GM23248 (cell line): ENCODE measurements at regions not wholly inside any gene's neighbourhood (a gene's known extent, or its start where the extent isn't known, plus 50 kb on each side); places are given as distances from the start of the nearest gene placed in this dataset.

Source experiments
- DNase-seq: peaks from one replicate; pipeline ENCODE4 v3.0.0-alpha.2; 2015
- H2AFZ ChIP-seq: fragments of 200-600 bp; sonication (generic); 2 replicates; pipeline ENCODE4 v1.6.1; 2016; ENCODE audit warnings: antibody characterized with exemption
- H3F3A ChIP-seq: fragments of 200-600 bp; sonication (generic); 2 replicates; pipeline ENCODE4 v1.6.1; 2016; ENCODE audit warnings: mild to moderate bottlenecking, antibody characterized with exemption, mixed run types; ENCODE audit not compliant: insufficient read depth
- H3K27ac ChIP-seq: fragments of 200-600 bp; sonication (generic); 2 replicates; pipeline ENCODE4 v1.5.1; 2016; ENCODE audit warnings: mild to moderate bottlenecking
- H3K27me3 ChIP-seq: fragments of 200-600 bp; sonication (generic); replicated peaks from 2 replicates; pipeline ENCODE4 v1.6.1; 2016; ENCODE audit warnings: mild to moderate bottlenecking; ENCODE audit not compliant: insufficient read depth
- H3K36me3 ChIP-seq: fragments of 200-600 bp; sonication (generic); 2 replicates; pipeline ENCODE4 v1.6.1; 2016; ENCODE audit warnings: low read depth, mild to moderate bottlenecking
- H3K4me1 ChIP-seq: fragments of 200-600 bp; sonication (generic); 2 replicates; pipeline ENCODE4 v1.6.1; 2016; ENCODE audit warnings: mild to moderate bottlenecking; ENCODE audit not compliant: insufficient read depth
- H3K4me2 ChIP-seq: fragments of 200-600 bp; sonication (generic); one replicate; pipeline ENCODE4 v1.6.1; 2016; ENCODE audit warnings: mild to moderate bottlenecking; ENCODE audit not compliant: unreplicated experiment
- H3K4me3 ChIP-seq: fragments of 200-600 bp; sonication (generic); 2 replicates; pipeline ENCODE4 v1.5.1; 2016; ENCODE audit warnings: mild to moderate bottlenecking
- H3K79me2 ChIP-seq: fragments of 200-600 bp; sonication (generic); 2 replicates; pipeline ENCODE4 v1.6.1; 2016; ENCODE audit warnings: mild to moderate bottlenecking; ENCODE audit not compliant: insufficient read depth
- H3K9ac ChIP-seq: fragments of 200-600 bp; sonication (generic); 2 replicates; pipeline ENCODE4 v1.6.1; 2016; ENCODE audit warnings: mild to moderate bottlenecking
- H3K9me2 ChIP-seq: fragments of 200-600 bp; sonication (generic); 2 replicates; pipeline ENCODE4 v1.6.1; 2016; ENCODE audit warnings: mixed run types, mild to moderate bottlenecking, moderate library complexity; ENCODE audit not compliant: insufficient read depth
- H3K9me3 ChIP-seq: fragments of 200-600 bp; sonication (generic); one replicate; pipeline ENCODE4 v1.6.1; 2017; ENCODE audit warnings: low read depth
- H4K20me1 ChIP-seq: fragments of 200-600 bp; sonication (generic); 2 replicates; pipeline ENCODE4 v1.6.0; 2016; ENCODE audit not compliant: insufficient read depth
- EZH2 ChIP-seq: fragments of 200-600 bp; sonication (generic); IDR thresholded peaks from 2 replicates; pipeline ENCODE4 v1.6.1; 2018; ENCODE audit warnings: antibody characterized with exemption, mild to moderate bottlenecking; ENCODE audit not compliant: insufficient read depth, poor library complexity, severe bottlenecking
- EZH2phosphoT487 ChIP-seq: fragments of 200-600 bp; sonication (generic); IDR thresholded peaks from 2 replicates; pipeline ENCODE4 v1.6.1; 2018; ENCODE audit warnings: antibody characterized with exemption, moderate library complexity, mild to moderate bottlenecking, low read depth; ENCODE audit not compliant: insufficient read depth
- WGBS, 2 experiments: methylation state at CpG; one replicate each; pipeline ENCODE4 v1.1.6; 2015 to 2017; ENCODE audit warnings: low lambda C conversion rate in 2 of 2, low coverage in 1 of 2; ENCODE audit errors: missing lambda C conversion rate in 2 of 2; 5-methylcytosine and 5-hydroxymethylcytosine counted together
- in situ Hi-C: fragments of 300-500 bp; cut with MboI; formaldehyde crosslinking; loops from 2 replicates; pipeline ENCODE4 v1.15.0; 2020

DNA sequence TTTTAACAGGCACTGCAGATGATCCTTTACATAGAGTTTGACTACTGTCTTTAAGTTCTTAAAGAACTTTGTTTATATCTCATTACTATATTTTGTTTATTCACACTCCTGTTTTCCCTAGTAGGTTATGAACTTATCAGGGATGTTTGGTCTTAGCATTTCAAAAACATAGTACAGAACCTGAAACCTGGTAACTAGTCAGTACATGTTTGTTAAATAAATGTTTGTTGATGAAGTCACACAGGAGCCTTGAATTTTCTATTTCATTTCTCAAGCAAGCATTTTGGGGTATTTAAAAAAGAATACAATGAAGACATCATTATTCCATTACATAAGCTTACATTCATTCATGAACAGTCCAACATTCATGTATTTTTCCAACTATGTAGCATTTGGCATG is 280.3 kb upstream of the ZSWIM2 start:
- Histone ChIP-seq H2AFZ (no peak overlapping the region), H3K4me3 (no peak overlapping the region), H4K20me1 (no peaks in the 10 kb centered on the region), H3K4me2 (no peak overlapping the region), H3K9ac (no peak overlapping the region), H3F3A (no peaks in the 10 kb centered on the region), H3K27me3 (no peaks in the 10 kb centered on the region), H3K36me3 (no peaks in the 10 kb centered on the region), H3K9me2 (no peaks in the 10 kb centered on the region), H3K27ac (no peak overlapping the region), H3K4me1 (no peaks in the 10 kb centered on the region), H3K79me2 (no peaks in the 10 kb centered on the region), H3K9me3 (no peaks in the 10 kb centered on the region)
- no peak for DNase-seq
- TF ChIP-seq EZH2phosphoT487, result no peak
- TF ChIP-seq EZH2, result no peak
- in situ Hi-C loops, result no loop called here

DNA sequence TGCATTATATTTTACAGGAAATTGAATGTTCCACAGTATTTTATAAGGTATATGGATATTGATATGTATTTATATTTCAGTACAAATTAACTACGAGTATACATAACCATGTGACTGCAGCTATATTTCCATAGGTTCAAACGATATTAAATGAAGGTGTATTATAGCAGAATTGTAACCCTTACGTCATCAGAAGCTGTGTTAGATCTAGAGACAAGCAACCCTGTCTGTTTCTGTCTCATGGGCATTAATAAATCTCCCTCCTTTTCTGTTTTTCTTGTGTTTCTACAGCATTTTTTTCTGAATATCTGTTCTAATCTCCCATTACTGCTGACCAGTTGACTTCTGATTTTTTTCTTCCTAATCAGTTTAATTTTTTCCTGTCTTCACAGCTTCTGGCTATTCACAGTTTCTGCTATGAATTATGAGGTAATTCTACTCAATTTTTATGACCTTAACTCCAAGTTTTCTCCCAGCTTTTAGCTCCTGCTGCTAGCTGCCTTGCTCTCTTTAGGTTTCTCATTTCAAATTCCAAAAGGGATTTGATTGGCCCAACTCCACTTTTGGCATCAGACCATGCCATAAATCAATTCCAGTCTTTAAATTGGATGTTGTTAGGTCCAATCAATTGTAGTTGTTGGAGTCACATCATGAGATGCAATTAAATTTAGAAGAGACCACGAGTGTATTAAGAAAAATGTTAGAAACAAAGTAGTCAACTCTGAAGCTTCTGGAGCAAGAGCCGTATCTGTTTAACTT is 277.5 kb upstream of the ZSWIM2 start:
- H3K36me3 ChIP-seq, result no peaks in the 10 kb centered on the region
- H3K4me1 ChIP-seq, result no peaks in the 10 kb centered on the region
- no peaks in the 10 kb centered on the region for H3F3A ChIP-seq
- H3K4me3 ChIP-seq, result no peak overlapping the region
- no peak overlapping the region for H3K27ac ChIP-seq
- TF ChIP-seq EZH2phosphoT487 (no peak), EZH2 (no peak)
- H3K9me2 ChIP-seq, result no peaks in the 10 kb centered on the region
- no peak for DNase-seq
- H3K79me2 ChIP-seq, result no peaks in the 10 kb centered on the region
- H3K27me3 ChIP-seq, result no peaks in the 10 kb centered on the region
- no peaks in the 10 kb centered on the region for H4K20me1 ChIP-seq
- 38 to 50% methylated on average over 5 of the region's 5 CpGs for WGBS, 2 experiments
- no peak overlapping the region for H3K9ac ChIP-seq
- H3K4me2 ChIP-seq, result no peak overlapping the region
- H2AFZ ChIP-seq, result no peak overlapping the region
- H3K9me3 ChIP-seq, result no peaks in the 10 kb centered on the region
- in situ Hi-C loops, result no loop called here

- TF ChIP-seq EZH2phosphoT487, result no peak
- TF ChIP-seq EZH2, result no peak
- in situ Hi-C loops, result no loop called here
- no peaks in the 10 kb centered on the region for H3K36me3 ChIP-seq
- H3K9me2 ChIP-seq, result no peaks in the 10 kb centered on the region
- H3K27ac ChIP-seq, result no peak overlapping the region
- H3F3A ChIP-seq, result no peaks in the 10 kb centered on the region
- no peak for DNase-seq
- H3K4me2 ChIP-seq, result no peak overlapping the region
- no peaks in the 10 kb centered on the region for H3K4me1 ChIP-seq
- no peaks in the 10 kb centered on the region for H3K9me3 ChIP-seq
- no peaks in the 10 kb centered on the region for H4K20me1 ChIP-seq
- H3K4me3 ChIP-seq, result no peak overlapping the region
- H3K9ac ChIP-seq, result no peak overlapping the region
- H2AFZ ChIP-seq, result no peak overlapping the region
- H3K79me2 ChIP-seq, result no peaks in the 10 kb centered on the region
- H3K27me3 ChIP-seq, result no peaks in the 10 kb centered on the region
These were observed 276.3 kb upstream of the ZSWIM2 start for GRCh38 chr2:187125318-187125717.

- Histone ChIP-seq H3K9me2 (no peaks in the 10 kb centered on the region), H3F3A (no peaks in the 10 kb centered on the region), H3K9ac (no peak overlapping the region), H3K4me2 (no peak overlapping the region), H3K27ac (no peak overlapping the region), H3K4me1 (no peaks in the 10 kb centered on the region), H3K36me3 (no peaks in the 10 kb centered on the region), H3K27me3 (no peaks in the 10 kb centered on the region), H3K9me3 (no peaks in the 10 kb centered on the region), H3K79me2 (no peaks in the 10 kb centered on the region), H3K4me3 (no peak overlapping the region), H4K20me1 (no peaks in the 10 kb centered on the region), H2AFZ (no peak overlapping the region)
- TF ChIP-seq EZH2, result no peak
- no peak for TF ChIP-seq EZH2phosphoT487
- 17 to 18% methylated on average over 3 of the region's 3 CpGs for WGBS, 2 experiments
- in situ Hi-C loops, result no loop called here
- no peak for DNase-seq
These were observed 275.6 kb upstream of the ZSWIM2 start for GRCh38 chr2:187124529-187124928.
